Superior temporal gyrus (tissue), 1 donor: ENCODE measurements at regions not wholly inside any gene's neighbourhood (a gene's known extent, or its start where the extent isn't known, plus 50 kb on each side); places are given as distances from the start of the nearest gene placed in this dataset.
"Not testable (repeated sequence)": the region's sequence is repeated elsewhere in the genome, so short reads cannot be mapped to it uniquely, and the experiment has no call there.

Experiments
- DNase-seq: peaks from one replicate; pipeline ENCODE4 v3.0.0-alpha.2; 2016; ENCODE audit errors: extremely low spot score

DNA sequence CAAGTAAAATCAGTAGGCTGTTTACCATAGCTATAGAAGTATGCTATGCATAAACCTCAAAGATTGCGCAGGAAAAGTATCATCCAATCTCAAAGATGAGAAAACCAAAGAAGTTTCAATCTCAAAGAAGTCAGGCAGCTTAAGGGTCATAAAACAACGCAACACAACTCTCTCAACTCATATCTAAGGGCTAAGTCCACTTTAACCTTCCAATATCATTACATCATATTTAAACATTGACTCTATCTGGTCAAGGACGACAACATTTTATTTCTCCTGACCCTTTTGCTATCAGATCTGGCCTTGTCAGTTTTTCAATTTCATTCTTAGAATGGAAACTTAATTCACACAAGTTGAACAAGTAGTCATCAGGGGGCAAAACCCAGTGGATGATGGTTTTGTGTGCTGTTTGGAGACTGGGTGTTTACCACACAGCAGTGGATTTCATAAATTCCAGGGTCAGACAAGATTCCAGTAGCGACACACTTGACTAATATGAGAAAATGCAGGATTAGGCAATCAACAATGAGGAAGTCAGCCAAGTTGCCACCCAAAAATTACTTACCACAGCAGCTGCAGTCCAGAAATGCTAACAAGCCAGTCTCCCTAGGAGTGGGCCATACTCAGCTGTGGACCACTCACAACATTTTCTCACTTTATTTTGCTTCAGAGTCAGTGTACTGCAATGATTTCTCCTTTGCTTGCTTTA is 108.7 kb upstream of the NBPF26 start:
- not testable (repeated sequence) for DNase-seq

DNA sequence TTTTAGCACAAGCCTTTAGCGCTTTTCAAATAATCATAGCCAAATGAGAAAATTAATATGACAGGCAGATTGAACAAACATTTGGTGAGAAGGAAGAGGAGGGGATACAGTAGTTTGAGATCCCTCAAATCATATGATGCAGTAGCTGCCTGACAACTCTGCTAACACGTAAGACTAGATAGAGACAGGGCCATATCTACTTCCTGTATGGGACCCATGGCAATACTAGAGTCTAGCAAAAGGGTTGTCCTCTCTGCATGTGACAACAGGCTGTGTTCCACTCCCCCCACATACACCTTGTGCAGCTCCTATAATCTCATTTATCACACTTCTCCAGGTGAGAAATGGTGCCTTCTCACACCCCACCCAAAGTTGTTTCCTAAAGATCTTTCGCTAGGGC is 106.3 kb upstream of the NBPF26 start:
- DNase-seq: not testable (repeated sequence)

DNA sequence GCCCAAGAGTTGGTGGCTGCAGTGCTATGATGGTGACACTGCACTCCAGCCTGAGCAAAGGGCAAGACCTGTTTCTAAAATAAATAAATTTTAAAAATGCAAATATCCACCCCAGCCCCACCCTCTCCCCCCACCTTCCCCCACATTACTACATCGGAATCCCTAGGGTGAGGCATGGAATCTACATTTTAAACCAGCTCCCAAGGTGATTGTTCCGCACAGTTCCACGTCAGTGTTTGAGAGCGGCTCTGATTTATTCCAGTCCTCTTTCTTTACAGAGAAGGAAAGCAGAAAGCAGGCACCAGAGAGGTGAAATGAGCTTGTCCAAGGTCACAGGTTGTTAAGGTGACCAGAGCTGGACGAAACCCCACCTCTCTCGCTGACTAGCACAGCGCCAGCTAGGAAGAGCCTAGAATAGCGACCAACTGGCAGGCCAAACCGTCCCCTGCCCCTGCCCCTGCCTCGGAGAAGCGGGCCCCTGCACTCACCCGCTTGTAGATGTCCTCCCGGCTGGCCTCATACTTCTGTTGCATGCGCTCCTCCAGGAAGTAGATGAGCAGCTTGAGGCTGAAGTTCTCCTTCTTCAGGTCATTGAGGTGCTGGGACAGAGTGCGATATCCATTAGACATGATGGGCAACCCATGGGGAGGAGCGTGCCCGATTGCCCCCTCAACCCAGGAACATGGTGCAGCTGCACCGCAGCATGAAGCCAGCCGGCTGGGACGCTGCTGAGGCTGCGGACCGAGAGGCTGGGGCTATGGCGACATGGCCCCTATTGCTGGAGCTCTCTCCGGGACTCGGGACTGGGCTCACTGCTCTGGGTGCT is 103.7 kb upstream of the NBPF26 start:
- DNase-seq: not testable (repeated sequence)

DNA sequence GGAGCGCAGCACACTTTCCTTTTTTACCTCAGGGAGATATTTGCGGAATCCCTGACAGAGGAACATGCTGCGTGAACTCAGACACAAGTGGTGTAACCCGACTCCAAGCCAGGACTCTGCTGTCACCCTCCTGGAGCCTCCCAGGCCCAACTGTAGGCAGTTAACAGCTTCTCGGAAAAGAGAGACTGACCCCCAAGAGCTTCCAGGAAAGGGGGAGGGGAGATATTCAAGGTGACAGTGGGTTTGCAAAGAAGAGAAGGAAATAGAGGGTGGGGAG is 103.1 kb upstream of the NBPF26 start:
- DNase-seq: not testable (repeated sequence)

DNA sequence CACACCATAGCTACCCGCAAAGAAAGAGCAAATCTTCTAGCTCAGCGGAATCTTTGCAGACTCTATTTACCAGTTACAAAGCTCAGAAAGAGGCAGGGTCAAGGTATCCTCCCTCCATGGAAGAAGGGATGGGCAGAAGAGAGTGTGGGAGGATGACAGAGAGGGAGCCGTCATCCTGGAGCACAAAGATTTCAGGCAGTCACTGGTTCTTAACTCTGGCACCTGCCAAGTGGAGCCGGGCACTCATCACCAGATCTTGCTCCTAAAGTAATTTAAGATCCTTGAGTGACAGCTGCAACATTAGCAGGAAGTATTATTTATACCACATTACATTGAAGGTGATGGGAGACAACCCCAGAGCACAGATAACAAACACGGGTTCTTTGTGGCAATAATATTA is 102.5 kb upstream of the NBPF26 start:
- DNase-seq: not testable (repeated sequence)

DNA sequence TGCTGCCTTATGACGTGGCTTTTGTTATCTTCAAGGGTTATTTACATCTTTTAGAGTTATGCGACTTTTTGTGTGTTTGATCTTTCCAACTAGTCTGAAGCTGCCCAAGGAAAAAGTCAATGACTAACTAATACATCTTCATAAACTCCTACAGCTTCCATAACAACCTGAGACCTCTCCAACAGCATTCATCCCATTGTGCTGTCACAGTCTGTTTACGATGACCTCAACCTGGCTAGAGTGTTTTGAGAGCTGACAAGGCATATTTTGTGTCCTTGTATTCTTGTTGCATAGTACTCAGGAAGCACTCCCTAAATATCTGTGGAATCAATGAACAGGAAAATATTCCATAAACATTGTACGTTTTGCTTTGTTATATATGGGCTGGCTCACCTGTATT is 100.2 kb upstream of the NBPF26 start:
- not testable (repeated sequence) for DNase-seq

DNA sequence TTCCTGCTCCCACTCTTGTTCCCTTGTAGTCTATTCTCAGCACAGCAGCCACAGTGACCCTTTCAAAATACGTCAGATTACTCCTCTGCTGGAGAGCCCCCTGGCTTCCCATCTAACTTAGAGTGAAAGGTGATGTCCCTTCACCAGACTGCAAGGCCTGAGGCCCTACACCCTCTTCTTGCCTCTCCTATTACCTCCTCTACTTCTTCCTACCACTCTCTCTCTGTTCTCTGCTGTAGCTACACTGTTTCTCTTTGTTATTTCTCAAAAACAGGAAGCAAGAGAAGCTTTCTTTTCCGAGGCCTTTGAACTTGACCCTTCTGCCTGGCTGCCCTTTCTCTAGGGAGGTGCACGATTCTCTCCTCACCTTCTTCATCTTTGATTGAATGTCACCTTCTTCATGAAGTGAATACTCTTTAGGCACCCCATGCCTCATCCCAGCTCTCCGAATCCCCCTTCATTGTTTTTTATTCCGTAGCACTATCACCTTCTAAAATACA is 99.1 kb upstream of the NBPF26 start:
- DNase-seq: not testable (repeated sequence)

DNA sequence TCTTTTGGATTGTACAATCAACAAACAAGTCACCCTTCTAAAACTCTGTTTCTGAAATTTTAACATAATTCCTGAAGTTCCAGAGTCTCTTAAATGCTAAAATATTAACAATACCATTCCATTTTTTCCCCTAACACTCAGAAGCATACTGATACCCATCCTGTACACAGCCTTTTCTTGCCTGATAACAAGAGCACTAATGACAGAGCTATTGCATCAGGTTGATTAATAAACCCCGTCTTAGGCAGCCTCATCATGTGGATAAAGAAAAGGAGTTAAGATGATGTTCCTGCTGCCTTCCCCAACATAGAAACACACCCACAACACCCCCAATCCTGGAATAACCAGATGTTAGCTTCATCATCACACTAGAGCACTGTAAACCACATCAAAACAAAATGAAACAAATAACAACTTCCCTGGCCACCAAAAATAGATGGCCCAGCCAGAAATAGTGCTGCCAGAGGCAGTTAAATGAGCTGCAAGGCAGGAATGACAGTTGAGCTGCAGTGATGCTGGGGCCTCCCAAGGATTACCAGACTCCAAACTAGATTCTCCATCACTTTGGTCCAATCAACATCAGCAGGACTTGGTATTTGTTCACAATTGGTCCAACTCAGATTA is 93.8 kb upstream of the NBPF26 start:
- DNase-seq: not testable (repeated sequence)

DNA sequence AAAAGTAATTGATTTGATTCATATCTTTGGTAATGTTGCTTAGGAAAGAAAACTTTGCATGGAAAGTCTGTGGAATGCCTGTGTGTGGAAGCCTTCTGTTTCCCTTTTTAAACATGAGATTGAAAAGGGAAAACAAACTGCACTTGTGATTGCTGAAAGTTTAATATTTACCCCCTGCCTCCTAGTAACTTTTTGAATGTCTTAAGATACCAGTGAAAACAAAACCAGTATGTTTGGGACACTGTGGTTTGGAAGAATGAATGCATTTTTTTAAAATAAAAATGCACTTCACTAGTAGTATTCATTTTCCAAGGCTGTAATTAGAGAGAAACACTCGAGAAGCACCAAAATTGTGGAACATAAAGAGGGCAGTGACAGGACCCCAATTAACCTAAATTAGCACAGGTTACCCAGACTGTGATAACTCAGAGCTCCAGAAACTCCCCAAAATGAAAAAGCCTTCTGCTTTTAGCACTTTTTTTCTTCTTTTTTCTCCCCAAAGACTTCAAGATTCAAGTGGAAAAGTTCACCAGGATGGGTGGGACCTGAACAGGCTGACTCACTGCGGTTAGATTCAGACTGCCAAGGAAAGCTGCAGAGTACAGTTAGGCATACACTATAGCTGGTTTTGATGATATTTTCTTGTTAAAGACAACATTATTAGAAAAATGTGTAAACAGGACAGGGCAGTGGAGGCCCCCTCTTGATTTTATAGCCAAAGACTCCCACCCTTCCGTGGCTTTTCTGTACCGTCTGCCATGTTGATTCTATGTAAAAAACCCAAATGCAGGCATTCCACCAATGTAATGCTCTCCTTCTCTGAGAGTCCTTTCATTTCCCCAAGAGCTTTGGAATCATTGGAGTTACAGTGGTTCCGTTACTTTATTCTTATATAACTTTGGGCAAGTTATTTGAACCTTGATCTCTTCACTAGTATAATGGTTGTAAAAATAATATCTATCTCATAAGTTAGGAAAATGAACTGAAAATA is 88.6 kb upstream of the NBPF26 start:
- not testable (repeated sequence) for DNase-seq

DNA sequence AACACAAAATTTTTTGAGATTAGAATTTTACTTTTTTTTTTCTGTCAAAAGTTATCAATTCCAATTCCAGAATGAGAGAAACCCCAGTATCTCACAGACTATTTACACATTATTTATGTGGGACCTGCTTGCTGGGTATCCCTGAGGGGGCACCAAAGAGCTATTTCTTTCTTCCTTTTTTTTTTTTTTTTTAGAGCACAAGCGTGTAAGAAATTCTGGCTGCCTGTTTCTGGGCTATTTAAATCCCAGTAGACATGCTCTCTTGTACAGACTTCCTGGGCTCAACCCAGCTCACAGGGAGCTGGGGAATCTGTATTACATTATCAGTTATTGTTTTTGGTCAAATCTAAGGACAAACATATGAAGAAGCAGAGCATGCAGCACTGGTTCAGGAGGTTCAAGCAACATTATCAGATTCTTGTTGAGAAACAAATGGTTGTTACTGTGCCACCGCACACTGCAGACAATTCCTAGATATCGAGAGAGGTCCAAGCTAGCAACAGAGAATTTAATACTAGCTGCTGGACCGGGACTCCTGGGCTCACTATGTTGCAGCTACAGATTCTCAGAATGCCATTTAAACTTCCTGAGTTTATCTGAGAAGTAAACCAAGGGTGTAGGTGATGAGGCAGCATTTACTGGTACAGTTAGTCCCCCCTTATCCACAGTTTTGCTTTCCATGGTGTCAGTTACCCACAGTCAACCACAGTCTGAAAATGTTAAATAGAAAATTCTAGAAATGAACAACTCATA is 83.3 kb upstream of the NBPF26 start:
- DNase-seq: not testable (repeated sequence)

DNA sequence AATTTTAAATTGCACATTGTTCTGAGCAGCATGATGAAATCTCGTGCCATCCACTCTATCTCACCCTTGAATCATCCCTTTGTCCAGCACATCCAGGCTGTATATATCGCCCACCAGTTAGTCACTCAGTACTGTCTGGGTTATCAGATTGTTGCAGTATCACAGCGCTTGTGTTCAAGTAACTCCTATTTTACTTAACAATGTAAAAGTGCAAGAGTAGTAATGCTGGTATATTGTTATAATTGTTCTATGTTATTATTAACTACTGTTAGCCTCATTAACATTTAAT is 82.8 kb upstream of the NBPF26 start:
- not testable (repeated sequence) for DNase-seq

DNA sequence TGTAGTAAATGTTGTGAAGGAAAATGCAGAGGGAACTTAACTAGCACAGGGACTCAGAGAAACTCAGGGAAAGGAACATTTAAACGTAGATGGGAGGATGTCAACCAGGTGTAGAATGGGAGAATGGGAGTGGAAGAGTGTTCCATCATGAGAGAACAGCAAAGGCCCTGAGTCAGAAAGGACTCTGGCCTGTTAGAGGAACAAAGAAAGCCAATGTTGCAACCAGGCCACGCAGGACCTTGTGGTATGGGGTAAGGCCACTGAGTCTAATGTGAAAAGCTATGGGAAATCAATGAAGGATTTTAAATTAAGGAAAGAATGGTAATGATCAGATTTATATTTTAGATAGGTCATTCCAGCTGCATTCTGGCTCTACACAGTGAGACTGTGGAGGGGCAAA is 76.6 kb upstream of the NBPF26 start:
- DNase-seq: not testable (repeated sequence)

DNA sequence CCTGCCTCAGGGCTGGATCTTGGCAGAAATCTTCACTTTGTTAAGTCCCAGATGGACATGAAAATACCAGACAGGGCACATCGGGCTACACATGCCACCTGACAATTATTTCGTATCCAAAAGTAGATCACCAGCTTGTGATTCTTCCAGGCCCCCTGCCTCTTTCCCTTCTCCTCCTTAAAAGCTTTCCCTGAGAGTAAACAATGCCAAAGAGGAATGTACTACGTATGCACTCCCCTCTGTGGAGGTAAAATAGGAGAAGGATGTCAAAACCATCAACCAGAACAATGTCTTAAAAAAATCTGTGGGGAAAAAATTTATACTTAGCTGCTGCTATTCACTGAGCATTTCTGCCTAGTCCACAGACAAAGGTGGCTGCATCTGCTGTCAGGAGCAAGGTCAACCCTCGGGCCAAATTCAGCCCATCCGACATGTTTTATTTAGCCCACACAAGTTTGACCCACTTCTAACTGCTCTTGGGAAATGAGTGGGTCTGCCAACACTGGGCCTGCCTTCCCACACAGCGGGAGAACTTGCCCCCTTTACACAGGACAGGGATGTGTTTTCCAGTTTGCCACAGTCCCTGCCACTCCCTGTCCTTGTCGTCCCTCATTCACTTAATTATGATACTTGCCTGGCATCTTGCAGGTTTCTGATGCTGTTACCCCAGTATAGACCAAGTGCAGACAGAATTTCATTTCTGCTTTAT is 74.7 kb upstream of the NBPF26 start:
- DNase-seq: not testable (repeated sequence)

DNA sequence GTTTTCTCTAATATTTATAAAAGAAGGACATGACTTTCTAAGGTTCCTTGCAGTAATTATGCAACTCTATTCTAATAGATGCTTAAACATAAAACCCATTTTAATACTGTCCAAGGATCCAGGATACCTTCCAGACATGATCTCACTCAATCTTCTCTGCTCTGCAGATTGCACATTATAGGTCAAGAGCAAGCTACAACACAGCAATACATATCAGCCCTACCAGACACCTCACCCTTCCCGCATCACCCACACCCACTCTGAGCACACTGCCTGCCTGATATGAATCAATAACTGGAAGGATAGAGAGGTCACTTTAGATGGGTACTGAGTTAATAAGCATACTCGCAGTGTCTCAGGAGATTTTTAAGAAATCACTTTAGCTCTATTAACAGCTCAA is 74.0 kb upstream of the NBPF26 start:
- DNase-seq: not testable (repeated sequence)

DNA sequence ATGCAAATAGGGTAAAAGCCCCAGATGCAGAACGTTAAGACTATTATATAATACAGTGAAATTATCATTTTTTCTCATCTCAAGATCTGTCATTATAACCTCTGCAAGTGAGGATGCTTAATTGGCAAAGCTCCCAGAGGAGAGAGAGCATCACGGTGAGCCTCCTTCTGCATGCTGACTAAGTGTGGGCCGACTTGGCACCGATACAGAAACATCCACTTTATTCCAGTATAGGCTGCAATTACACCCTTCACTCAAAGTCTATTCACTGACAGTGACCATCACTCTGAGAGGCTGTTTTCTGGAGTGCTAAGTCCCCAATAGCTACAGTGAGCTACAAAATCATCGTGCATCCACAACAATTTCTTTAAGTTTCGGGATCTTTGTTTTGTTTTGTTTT is 69.6 kb upstream of the NBPF26 start:
- not testable (repeated sequence) for DNase-seq

DNA sequence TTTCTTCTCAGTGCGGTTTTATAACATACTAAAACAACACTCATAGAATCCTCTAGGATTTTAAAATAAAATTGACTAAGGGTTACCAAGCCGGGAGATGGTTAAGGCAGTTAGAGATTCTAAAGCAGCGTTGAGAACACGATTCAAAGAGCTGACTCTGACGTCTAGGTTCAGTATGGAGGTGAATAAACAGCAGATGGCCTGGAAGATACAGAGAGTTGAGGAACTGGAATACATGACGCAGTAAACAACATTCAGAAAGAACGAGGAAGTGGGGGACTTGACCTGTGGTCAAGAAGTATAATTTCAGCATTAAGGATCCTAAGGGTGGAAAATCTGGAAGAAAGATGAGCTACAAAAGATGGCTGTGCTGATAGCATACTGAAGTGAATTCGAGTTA is 68.4 kb upstream of the NBPF26 start:
- not testable (repeated sequence) for DNase-seq

DNA sequence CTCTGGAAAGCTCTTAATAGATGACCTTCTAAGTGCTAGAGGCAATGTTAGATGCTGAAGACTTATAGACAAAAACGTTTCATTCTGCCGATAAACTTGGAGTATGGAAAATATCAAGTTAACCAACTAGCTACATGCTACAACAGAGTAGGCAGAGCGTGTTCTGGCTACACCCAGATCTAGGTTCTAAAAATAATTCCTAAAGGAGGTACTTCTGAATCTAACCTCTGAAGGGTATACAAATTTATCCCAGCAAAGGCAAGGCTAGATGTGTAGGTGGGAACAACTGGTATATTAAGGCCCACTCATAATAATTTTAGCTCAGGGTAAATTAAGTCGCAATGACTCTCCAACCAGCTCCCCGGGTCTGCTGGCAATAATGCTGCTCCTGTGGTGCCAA is 67.6 kb upstream of the NBPF26 start:
- not testable (repeated sequence) for DNase-seq

DNA sequence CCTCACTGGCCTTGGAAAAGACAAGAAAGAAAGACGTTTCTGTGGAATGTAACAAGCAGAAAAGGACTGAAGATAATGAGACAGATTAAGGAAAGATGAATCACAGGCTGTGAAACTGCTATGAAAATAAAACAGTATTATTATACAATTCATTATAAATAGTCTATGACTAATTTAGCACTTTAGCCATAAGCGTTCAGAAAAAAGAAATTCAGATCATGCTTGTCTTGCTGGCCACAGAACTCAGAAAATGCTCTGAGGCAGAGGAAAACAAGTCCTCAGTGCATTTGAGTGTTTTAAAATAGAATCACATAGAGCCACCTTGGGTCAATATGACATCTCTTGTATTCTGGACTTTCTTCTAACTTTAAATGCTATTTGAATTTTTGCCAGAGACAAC is 65.9 kb upstream of the NBPF26 start:
- DNase-seq: not testable (repeated sequence)

DNA sequence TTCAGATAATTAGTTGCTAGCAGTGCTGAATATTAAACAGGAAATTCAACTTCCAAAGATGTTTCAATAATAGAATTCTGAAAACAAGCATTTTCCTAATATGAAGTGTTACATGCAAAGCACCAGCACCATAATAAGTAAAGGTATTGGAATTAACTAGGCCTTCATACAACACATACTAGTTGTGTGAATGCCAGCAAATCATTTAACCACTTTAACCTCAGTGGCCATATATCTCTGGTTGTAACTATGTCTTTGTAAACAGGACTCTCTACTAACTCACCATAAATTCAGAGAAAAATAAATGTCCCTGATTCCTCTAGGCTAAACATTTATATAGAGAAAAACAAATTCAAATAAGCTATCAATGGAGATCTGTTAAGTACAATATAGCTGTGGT is 65.1 kb upstream of the NBPF26 start:
- DNase-seq: not testable (repeated sequence)

DNA sequence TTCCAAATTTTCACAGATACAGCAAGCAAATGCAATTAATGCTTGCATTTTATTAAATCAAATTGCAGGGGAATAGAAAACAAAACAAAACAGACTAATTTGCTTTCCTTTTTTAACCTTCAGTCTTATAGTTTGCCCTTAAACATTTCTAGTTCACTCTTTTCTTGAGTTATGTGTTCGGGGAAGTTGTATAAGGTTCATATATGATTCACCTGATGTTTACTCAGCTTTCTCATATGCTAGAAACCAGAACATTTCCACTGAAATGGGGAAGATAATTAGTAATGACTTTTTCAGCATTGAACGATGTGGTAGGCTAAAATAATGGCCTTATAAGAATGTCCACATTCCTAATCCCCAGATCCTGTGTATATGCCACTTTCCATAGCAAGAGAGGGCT is 64.6 kb upstream of the NBPF26 start:
- DNase-seq: not testable (repeated sequence)
